HFFc6 (cell line): ENCODE measurements at regions not wholly inside any gene's neighbourhood (a gene's known extent, or its start where the extent isn't known, plus 50 kb on each side); places are given as distances from the start of the nearest gene placed in this dataset.

Experiments
- DNase-seq: peaks from one replicate; pipeline ENCODE4 v3.0.0-alpha.2; 2018
- H3K27ac Mint-ChIP-seq: 2 replicates; pipeline ENCODE4 v1.8.0; 2020; ENCODE audit warnings: mild to moderate bottlenecking, mixed read lengths
- H3K27me3 Mint-ChIP-seq: 2 replicates; pipeline ENCODE4 v1.8.0; 2021; ENCODE audit warnings: mild to moderate bottlenecking, moderate library complexity, mixed read lengths; ENCODE audit not compliant: insufficient read depth
- H3K36me3 Mint-ChIP-seq: 2 replicates; pipeline ENCODE4 v1.8.0; 2021; ENCODE audit warnings: low read depth, mixed read lengths
- H3K4me1 Mint-ChIP-seq: 2 replicates; pipeline ENCODE4 v1.8.0; 2020; ENCODE audit warnings: low read depth, mixed read lengths
- H3K4me3 Mint-ChIP-seq: 2 replicates; pipeline ENCODE4 v1.8.0; 2020; ENCODE audit warnings: mild to moderate bottlenecking, moderate library complexity, mixed read lengths
- H3K9me3 Mint-ChIP-seq: 2 replicates; pipeline ENCODE4 v1.8.0; 2020; ENCODE audit warnings: mild to moderate bottlenecking, mixed read lengths
- TF ChIP-seq, protein P1 (sequence below): fragments of 200-600 bp; sonication (generic); IDR thresholded peaks from 2 replicates; pipeline ENCODE4 v1.5.0; 2021; ENCODE audit warnings: antibody characterized with exemption, mild to moderate bottlenecking

DNA sequence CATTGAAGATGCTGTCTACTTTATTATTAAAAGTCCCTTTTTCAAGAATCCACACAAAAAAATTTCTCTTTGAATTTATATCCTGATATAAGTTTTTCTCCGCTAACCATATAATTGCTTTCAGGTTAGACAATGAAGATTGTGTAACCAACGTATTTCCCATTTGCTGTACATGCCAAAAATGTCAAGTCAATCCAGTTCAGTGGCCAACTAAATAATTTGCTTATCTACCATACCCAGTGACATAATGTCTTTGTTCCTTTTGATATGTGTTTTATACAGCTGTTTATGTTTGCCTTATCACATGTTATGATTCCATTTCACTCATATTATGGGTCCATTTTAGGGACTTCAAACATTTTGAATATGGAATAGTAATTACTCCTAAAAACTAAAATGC lies 349.9 kb downstream of the EFNA5 start:
- no peak overlapping the region for H3K27ac Mint-ChIP-seq
- H3K36me3 Mint-ChIP-seq, result no peaks in the 10 kb centered on the region
- H3K4me1 Mint-ChIP-seq, result no peaks in the 10 kb centered on the region
- H3K9me3 Mint-ChIP-seq, result peaks cover 22% of the 10 kb centered on the region; the same call in 1 of the 2 replicates
- DNase-seq, result no peak
- TF ChIP-seq, protein P1, sequence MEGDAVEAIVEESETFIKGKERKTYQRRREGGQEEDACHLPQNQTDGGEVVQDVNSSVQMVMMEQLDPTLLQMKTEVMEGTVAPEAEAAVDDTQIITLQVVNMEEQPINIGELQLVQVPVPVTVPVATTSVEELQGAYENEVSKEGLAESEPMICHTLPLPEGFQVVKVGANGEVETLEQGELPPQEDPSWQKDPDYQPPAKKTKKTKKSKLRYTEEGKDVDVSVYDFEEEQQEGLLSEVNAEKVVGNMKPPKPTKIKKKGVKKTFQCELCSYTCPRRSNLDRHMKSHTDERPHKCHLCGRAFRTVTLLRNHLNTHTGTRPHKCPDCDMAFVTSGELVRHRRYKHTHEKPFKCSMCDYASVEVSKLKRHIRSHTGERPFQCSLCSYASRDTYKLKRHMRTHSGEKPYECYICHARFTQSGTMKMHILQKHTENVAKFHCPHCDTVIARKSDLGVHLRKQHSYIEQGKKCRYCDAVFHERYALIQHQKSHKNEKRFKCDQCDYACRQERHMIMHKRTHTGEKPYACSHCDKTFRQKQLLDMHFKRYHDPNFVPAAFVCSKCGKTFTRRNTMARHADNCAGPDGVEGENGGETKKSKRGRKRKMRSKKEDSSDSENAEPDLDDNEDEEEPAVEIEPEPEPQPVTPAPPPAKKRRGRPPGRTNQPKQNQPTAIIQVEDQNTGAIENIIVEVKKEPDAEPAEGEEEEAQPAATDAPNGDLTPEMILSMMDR, result no peak
- no peak overlapping the region for H3K4me3 Mint-ChIP-seq
- H3K27me3 Mint-ChIP-seq, result no peaks in the 10 kb centered on the region; the same call in 1 of the 2 replicates

DNA sequence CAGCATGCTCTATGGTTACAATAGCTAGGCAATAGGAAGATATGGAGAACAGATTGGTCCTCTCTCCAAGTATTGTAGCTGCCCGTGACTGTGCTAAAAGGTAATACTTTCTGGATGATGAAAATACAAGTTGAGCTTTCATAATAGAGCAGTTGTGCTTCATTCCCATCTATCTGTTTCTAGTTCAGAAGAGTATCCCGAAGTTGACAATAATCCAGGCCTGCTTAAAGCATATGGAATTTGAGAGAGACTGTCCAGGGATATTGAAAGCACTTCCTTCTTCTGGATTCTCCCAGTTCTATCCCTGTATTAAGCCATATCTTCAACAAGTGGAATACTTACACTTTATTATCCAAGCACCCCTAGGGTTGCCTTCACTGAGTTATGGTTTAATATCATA lies 350.4 kb downstream of the EFNA5 start:
- peaks cover 23% of the 10 kb centered on the region; the same call in 1 of the 2 replicates for H3K9me3 Mint-ChIP-seq
- TF ChIP-seq, protein P1, result no peak
- no peaks in the 10 kb centered on the region for H3K36me3 Mint-ChIP-seq
- no peaks in the 10 kb centered on the region; the same call in 1 of the 2 replicates for H3K27me3 Mint-ChIP-seq
- no peak overlapping the region for H3K4me3 Mint-ChIP-seq
- no peaks in the 10 kb centered on the region for H3K4me1 Mint-ChIP-seq
- DNase-seq, result no peak
- no peak overlapping the region for H3K27ac Mint-ChIP-seq

DNA sequence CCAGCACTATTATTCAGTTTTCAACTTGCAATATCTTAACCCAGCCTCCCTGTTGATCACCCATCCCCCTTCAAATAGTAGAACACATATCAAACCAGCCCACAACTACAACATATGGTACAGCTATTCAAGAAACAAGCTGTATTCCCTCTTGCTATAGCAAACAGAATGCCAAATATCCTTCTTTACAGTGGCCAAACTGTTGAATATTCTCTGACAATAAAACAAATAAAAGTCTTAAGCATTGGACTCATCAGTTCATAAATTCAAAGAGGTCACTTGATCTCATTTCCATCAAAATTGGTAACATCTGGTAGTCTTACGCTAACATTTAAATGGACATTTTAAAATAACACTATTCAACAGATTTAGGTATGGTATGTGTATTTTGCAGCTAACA lies 350.8 kb downstream of the EFNA5 start:
- no peak overlapping the region for H3K27ac Mint-ChIP-seq
- H3K9me3 Mint-ChIP-seq, result peaks cover 23% of the 10 kb centered on the region; the same call in 1 of the 2 replicates

DNA sequence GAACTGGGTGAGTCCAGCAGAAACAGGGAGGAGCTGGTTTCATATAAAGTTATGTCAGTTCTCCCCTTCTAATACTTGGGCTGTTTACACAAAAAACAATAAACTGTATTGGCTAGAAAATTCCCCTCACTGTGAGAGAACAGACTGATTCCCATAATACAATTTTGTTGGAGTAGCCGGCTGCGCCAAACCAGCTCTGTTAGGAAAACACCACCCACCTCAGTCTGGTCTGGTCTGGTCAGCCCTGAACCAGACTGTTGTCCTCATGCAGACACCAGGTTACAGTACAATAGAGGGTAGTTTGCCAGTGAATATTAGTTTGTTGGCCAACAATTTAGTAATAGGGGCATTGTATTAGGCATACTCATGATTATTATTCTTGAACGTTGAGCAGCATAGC lies 356.4 kb downstream of the EFNA5 start:
- H3K4me3 Mint-ChIP-seq, result no peak overlapping the region
- H3K27ac Mint-ChIP-seq, result no peak overlapping the region
- no peaks in the 10 kb centered on the region for H3K36me3 Mint-ChIP-seq
- peaks cover 28% of the 10 kb centered on the region for H3K9me3 Mint-ChIP-seq
- TF ChIP-seq, protein P1, result no peak
- no peak for DNase-seq
- no peaks in the 10 kb centered on the region for H3K4me1 Mint-ChIP-seq
- peaks cover 3% of the 10 kb centered on the region; the same call in 1 of the 2 replicates for H3K27me3 Mint-ChIP-seq

More for the DNA sequence above, 350.8 kb downstream of the EFNA5 start:
- Mint-ChIP-seq H3K36me3 (no peaks in the 10 kb centered on the region), H3K4me1 (no peaks in the 10 kb centered on the region), H3K27me3 (no peaks in the 10 kb centered on the region; the same call in 1 of the 2 replicates), H3K4me3 (no peak overlapping the region)
- DNase-seq, result no peak
- TF ChIP-seq, protein P1, result no peak

DNA sequence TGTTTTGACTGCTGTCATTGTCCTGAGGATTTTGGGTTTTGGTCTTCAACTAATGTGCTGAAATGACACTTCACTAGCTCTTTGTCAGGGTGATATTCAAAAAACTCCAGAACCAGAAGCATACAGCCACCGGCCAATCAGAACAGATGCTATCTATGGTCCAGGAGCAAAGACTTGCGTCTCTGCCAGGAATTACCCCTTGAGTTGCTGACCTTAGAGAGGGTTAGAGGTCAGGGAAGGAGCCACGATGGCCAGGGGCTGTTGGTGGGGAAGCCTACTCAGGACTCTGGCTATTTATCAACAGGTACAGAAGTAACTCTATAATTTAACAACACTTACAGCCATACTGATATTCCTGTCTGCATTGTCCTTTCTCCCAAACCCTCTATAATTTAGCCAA lies 356.8 kb downstream of the EFNA5 start:
- peaks cover 28% of the 10 kb centered on the region for H3K9me3 Mint-ChIP-seq
- no peaks in the 10 kb centered on the region for H3K4me1 Mint-ChIP-seq
- H3K27ac Mint-ChIP-seq, result no peak overlapping the region
- peaks cover 3% of the 10 kb centered on the region; the same call in 1 of the 2 replicates for H3K27me3 Mint-ChIP-seq
- no peaks in the 10 kb centered on the region for H3K36me3 Mint-ChIP-seq
- TF ChIP-seq, protein P1, result no peak
- DNase-seq, result no peak
- H3K4me3 Mint-ChIP-seq, result no peak overlapping the region

DNA sequence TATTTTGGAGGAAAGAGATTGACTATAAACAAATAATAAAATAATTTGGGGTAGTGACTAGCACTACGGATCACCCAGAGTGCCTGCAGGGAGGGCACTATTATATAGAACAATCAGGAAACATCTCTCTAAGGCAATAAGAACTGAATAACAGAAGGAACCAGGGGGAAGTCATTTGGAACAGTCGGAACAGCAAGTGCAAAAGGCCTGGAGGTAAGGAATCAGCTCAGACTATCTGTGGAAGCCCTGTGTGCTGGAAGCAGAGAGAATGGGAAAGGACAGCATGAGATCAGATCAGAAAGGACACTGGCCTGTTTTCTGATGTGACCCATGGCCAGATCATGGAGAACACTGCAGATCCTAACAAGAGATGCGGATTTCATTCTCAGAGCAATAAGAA lies 357.6 kb downstream of the EFNA5 start:
- Mint-ChIP-seq H3K27ac (no peak overlapping the region), H3K36me3 (no peaks in the 10 kb centered on the region), H3K9me3 (peaks cover 30% of the 10 kb centered on the region), H3K27me3 (peaks cover 3% of the 10 kb centered on the region; the same call in 1 of the 2 replicates), H3K4me1 (no peaks in the 10 kb centered on the region), H3K4me3 (no peak overlapping the region)
- TF ChIP-seq, protein P1, result no peak
- no peak for DNase-seq
